ENCODE measurements at regions not wholly inside any gene's neighbourhood (a gene's known extent, or its start where the extent isn't known, plus 50 kb on each side); places are given as distances from the start of the nearest gene placed in this dataset.

GRCh38 chr15:59751552-59752413 is 62.7 kb upstream of the BNIP2 start:
- H3K23ac ChIP-seq (ENCODE audit: insufficient read length, low read depth, low read length) = no peak overlapping the region
- Mint-ChIP-seq H3K27ac (no peak overlapping the region), H3K4me1 (no peaks in the 10 kb centered on the region; a peak in 1 of 4 replicates), H3K27me3 (ENCODE audit: low read depth) (peaks cover 4% of the 10 kb centered on the region; the same call in 1 of the 2 replicates), H3K9me3 (no peaks in the 10 kb centered on the region), H3K36me3 (ENCODE audit: insufficient read depth in 1 of 3, low read depth in 3 of 3) (no peaks in the 10 kb centered on the region), H3K4me3 (no peak overlapping the region)
- H2BK20ac ChIP-seq (ENCODE audit: low read depth, low read length, poor library complexity, severe bottlenecking) = no peak overlapping the region
- no peak overlapping the region for H4K8ac ChIP-seq (replicated peaks; ENCODE audit: insufficient read length, low read depth, low read length)
- no peak overlapping the region for H2BK5ac ChIP-seq (ENCODE audit: insufficient read length, low read length)
- H3K18ac ChIP-seq (ENCODE audit: insufficient read length, low read depth, low read length) = no peak overlapping the region
- H3K79me2 ChIP-seq (ENCODE audit: insufficient read depth, low read length) = no peaks in the 10 kb centered on the region
- TF ChIP-seq CTCF (conservative IDR thresholded peaks at IDR 0.05) = peak; percentile 82
- no peak overlapping the region for H3K4me2 ChIP-seq (ENCODE audit: insufficient read depth, insufficient read length, low read length)
- H3K79me1 ChIP-seq (ENCODE audit: insufficient read depth, low read depth, low read length, poor library complexity, severe bottlenecking) = no peaks in the 10 kb centered on the region
- no peak overlapping the region for H4K91ac ChIP-seq (ENCODE audit: insufficient read length, low read depth, low read length)
- H2AK5ac ChIP-seq (ENCODE audit: insufficient read length, low read length) = no peak overlapping the region
- no peaks in the 10 kb centered on the region for H4K20me1 ChIP-seq (ENCODE audit: control insufficient read depth, insufficient read depth, insufficient read length)
- no peaks in the 10 kb centered on the region for H3K27me3 ChIP-seq (ENCODE audit: insufficient read depth, low read length)
- H2BK12ac ChIP-seq (ENCODE audit: insufficient read length, low read depth, low read length) = no peak overlapping the region
- no peak overlapping the region for H2BK15ac ChIP-seq (ENCODE audit: low read depth, low read length)
- no peaks in the 10 kb centered on the region for H3K9me3 ChIP-seq (ENCODE audit: control insufficient read depth, low read depth, low read length)
- no peak overlapping the region for H3K56ac ChIP-seq (ENCODE audit: insufficient read length, low read depth, low read length)
- no peak overlapping the region for H3K14ac ChIP-seq (ENCODE audit: insufficient read depth, low read length)
- H3K23me2 ChIP-seq (ENCODE audit: insufficient read length, low read depth, low read length, poor library complexity, severe bottlenecking) = no peaks in the 10 kb centered on the region
- no peak overlapping the region for H3K27ac ChIP-seq (ENCODE audit: insufficient read length, low read depth, low read length)
- H3K4ac ChIP-seq (ENCODE audit: low read depth, low read length) = no peak overlapping the region
- H2AFZ ChIP-seq (ENCODE audit: low read length) = no peak overlapping the region
- no peak overlapping the region for H2BK120ac ChIP-seq (ENCODE audit: low read depth, low read length, poor library complexity, severe bottlenecking)
- H3K4me1 ChIP-seq (ENCODE audit: insufficient read depth, low read length) = no peaks in the 10 kb centered on the region
- H3T11ph ChIP-seq (ENCODE audit: low read length) = no peak overlapping the region
- no peak overlapping the region for H4K5ac ChIP-seq (ENCODE audit: insufficient read length, low read depth, low read length)
- WGBS (ENCODE audit: extremely low coverage, insufficient read length, low lambda C conversion rate) = no CpG with 5 or more reads among the region's 7 CpGs
- no peak overlapping the region for H3K9ac ChIP-seq (ENCODE audit: extremely low read depth, insufficient read length, low read length)
- DNase-seq = no peak

All from H9 (cell line).